ENCODE measurements at regions not wholly inside any gene's neighbourhood (a gene's known extent, or its start where the extent isn't known, plus 50 kb on each side); places are given as distances from the start of the nearest gene placed in this dataset.
"Not testable (repeated sequence)": the region's sequence is repeated elsewhere in the genome, so short reads cannot be mapped to it uniquely, and the experiment has no call there.

GRCh38 chrX:45508454-45508853 is 307.8 kb upstream of the DIPK2B start:
- Mint-ChIP-seq H3K27ac (peak overlapping the region; percentile 95), H3K4me3 (peak overlapping the region; percentile 9; the same call in 1 of the 2 replicates), H3K4me1 (ENCODE audit: low read depth) (peaks cover 53% of the 10 kb centered on the region), H3K36me3 (ENCODE audit: low read depth) (peaks cover 5% of the 10 kb centered on the region; the same call in 1 of the 2 replicates), H3K27me3 (ENCODE audit: insufficient read depth) (no peaks in the 10 kb centered on the region; the same call in 1 of the 2 replicates), H3K9me3 (no peaks in the 10 kb centered on the region)
- TF ChIP-seq CTCF (IDR thresholded peaks at IDR 0.05): no peak
- no peak for DNase-seq

DNA sequence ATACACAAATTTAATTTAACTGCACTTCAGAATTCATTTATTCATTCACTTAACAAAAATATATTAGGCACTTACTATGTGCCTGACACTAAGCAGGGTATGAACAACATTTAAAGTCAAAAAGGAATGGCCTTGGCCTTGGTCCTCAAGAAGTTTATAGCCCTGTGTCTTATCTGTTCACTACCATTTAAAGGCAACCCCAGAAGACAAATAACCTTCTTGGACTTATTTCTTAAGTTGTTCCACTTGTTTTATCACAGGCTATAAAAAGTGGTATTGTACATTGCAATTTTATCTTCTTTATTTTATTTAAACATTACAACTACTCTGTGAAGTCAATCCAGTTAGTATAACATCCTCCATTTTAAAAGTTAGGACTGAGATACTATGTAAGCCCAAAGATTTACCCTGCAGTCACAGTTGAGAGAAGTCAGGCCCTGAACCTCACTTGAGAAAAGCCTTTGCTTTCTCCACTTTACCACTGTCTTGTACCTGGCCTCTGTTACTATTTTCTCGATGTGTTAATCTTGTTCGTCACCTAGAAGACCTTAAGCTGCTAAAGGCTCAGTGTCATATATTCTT is 305.6 kb upstream of the DIPK2B start:
- Mint-ChIP-seq H3K27me3 (ENCODE audit: insufficient read depth) (no peaks in the 10 kb centered on the region; the same call in 1 of the 2 replicates), H3K4me1 (ENCODE audit: low read depth) (peaks cover 60% of the 10 kb centered on the region), H3K36me3 (ENCODE audit: low read depth) (peaks cover 5% of the 10 kb centered on the region; the same call in 1 of the 2 replicates), H3K9me3 (no peaks in the 10 kb centered on the region), H3K27ac (peak overlapping the region; percentile 95), H3K4me3 (no peak overlapping the region)
- no peak for DNase-seq
- no peak for TF ChIP-seq CTCF (IDR thresholded peaks at IDR 0.05)

DNA sequence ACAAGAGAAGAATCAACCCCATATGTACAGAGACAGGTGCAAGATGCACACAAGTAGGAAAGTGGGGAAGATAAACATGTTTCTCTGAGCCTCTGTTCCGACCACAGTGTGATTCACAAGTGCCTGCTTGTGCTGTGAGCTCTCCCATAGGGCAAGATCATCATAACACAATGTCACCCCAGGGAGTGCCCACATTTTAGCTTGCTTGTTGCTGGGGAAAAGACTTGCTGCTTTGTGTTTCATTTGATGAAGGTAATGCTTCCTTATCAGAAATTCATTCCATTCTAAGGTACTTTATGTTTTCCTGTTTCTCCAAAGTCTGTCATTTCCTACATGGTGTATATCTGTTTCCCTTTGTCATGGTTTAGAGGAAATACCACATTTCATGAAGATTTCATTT is 304.5 kb upstream of the DIPK2B start:
- peak; percentile 39 for DNase-seq
- no peaks in the 10 kb centered on the region; the same call in 1 of the 2 replicates for H3K27me3 Mint-ChIP-seq (ENCODE audit: insufficient read depth)
- H3K4me1 Mint-ChIP-seq (ENCODE audit: low read depth): peaks cover 67% of the 10 kb centered on the region
- no peak for TF ChIP-seq CTCF (IDR thresholded peaks at IDR 0.05)
- H3K9me3 Mint-ChIP-seq: no peaks in the 10 kb centered on the region
- H3K36me3 Mint-ChIP-seq (ENCODE audit: low read depth): peaks cover 5% of the 10 kb centered on the region; the same call in 1 of the 2 replicates
- peak overlapping the region; percentile 11; the same call in 1 of the 2 replicates for H3K4me3 Mint-ChIP-seq
- peak overlapping the region; percentile 95 for H3K27ac Mint-ChIP-seq

GRCh38 chrX:45503787-45504362 is 303.2 kb upstream of the DIPK2B start:
- not testable (repeated sequence) for H3K36me3 Mint-ChIP-seq (ENCODE audit: low read depth); DNase-seq; H3K9me3 Mint-ChIP-seq; H3K27me3 Mint-ChIP-seq (ENCODE audit: insufficient read depth); H3K4me3 Mint-ChIP-seq; H3K27ac Mint-ChIP-seq
- peaks cover 66% of the 10 kb centered on the region for H3K4me1 Mint-ChIP-seq (ENCODE audit: low read depth)

DNA sequence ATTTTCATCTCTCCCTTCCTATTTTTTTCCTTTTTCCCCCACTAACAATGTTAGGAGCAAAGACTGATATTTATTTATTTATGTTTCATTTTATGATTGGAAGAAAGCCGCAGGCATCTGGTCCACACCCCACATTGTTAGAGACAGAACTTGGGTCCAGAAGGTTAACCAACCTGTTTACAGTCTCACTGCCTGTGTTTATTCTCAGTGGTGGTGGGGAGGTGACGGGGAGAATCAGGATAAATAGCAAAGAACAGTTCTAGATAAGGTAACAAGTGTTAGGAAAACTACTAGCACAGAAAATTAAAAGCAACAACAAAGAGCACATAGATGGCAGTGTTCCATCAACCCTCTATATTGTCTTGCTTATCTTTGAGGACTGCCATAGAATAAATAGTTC is 301.7 kb upstream of the DIPK2B start:
- TF ChIP-seq CTCF (IDR thresholded peaks at IDR 0.05): no peak
- DNase-seq: no peak
- H3K27me3 Mint-ChIP-seq (ENCODE audit: insufficient read depth): no peaks in the 10 kb centered on the region; the same call in 1 of the 2 replicates
- peaks cover 8% of the 10 kb centered on the region for H3K9me3 Mint-ChIP-seq
- H3K27ac Mint-ChIP-seq: peak overlapping the region; percentile 66
- H3K4me1 Mint-ChIP-seq (ENCODE audit: low read depth): peaks cover 70% of the 10 kb centered on the region
- no peak overlapping the region for H3K4me3 Mint-ChIP-seq
- peaks cover 10% of the 10 kb centered on the region for H3K36me3 Mint-ChIP-seq (ENCODE audit: low read depth)

GRCh38 chrX:45497290-45497689 is 296.6 kb upstream of the DIPK2B start:
- peaks cover 44% of the 10 kb centered on the region for H3K9me3 Mint-ChIP-seq
- H3K27ac Mint-ChIP-seq: peak overlapping the region; percentile 62
- DNase-seq: peak; percentile 45
- peaks cover 49% of the 10 kb centered on the region for H3K4me1 Mint-ChIP-seq (ENCODE audit: low read depth)
- H3K36me3 Mint-ChIP-seq (ENCODE audit: low read depth): peaks cover 55% of the 10 kb centered on the region
- no peak overlapping the region for H3K4me3 Mint-ChIP-seq
- no peak for TF ChIP-seq CTCF (IDR thresholded peaks at IDR 0.05)
- no peaks in the 10 kb centered on the region for H3K27me3 Mint-ChIP-seq (ENCODE audit: insufficient read depth)

Data from HFFc6 (cell line).